ENCODE measurements at regions not wholly inside any gene's neighbourhood (a gene's known extent, or its start where the extent isn't known, plus 50 kb on each side); places are given as distances from the start of the nearest gene placed in this dataset.

GRCh38 chr4:177989503-177990201 is 547.4 kb upstream of the AGA start:
- no peak overlapping the region for H3K4me2 ChIP-seq (replicated peaks; ENCODE audit: extremely low read depth, low read length, poor library complexity, severe bottlenecking)
- 94% methylated on average over 2 of the region's 4 CpGs for WGBS (ENCODE audit: insufficient coverage)
- no peaks in the 10 kb centered on the region for H3K79me2 ChIP-seq (ENCODE audit: insufficient read depth, low read length)
- no peak for TF ChIP-seq CTCF (IDR thresholded peaks at IDR 0.05)
- no peak overlapping the region for H3K4me3 ChIP-seq (replicated peaks in 1 of 3; ENCODE audit: low read depth in 2 of 3, low read length in 3 of 3)
- no peaks in the 10 kb centered on the region for H4K20me1 ChIP-seq (ENCODE audit: insufficient read depth, low read length)
- no peaks in the 10 kb centered on the region for H3K36me3 Mint-ChIP-seq
- H2AFZ ChIP-seq (ENCODE audit: insufficient read depth, low read depth, low read length, poor library complexity, severe bottlenecking): no peak overlapping the region
- H3K27ac ChIP-seq (ENCODE audit: low read depth in 1 of 2, low read length in 2 of 2): no peak overlapping the region
- H3K4me3 Mint-ChIP-seq: no peak overlapping the region
- intact Hi-C loops (cut with micrococcal nuclease): no loop called here
- no peaks in the 10 kb centered on the region for H3K9me3 ChIP-seq (replicated peaks in 1 of 2; ENCODE audit: control insufficient read depth in 1 of 2, insufficient read depth in 1 of 2, low read length in 2 of 2)
- no peaks in the 10 kb centered on the region for H3K36me3 ChIP-seq (replicated peaks in 1 of 2; ENCODE audit: control insufficient read depth in 1 of 2, insufficient read depth in 2 of 2, low read length in 2 of 2)
- no peaks in the 10 kb centered on the region for H3K27me3 ChIP-seq (ENCODE audit: control insufficient read depth in 2 of 2, insufficient read depth in 2 of 2, low read length in 2 of 2)
- peaks cover 0 to 1% (median 0%) of the 10 kb centered on the region in 3 donors for H3K27me3 Mint-ChIP-seq (ENCODE audit: low read depth in 3 of 3)
- DNase-seq: no peak
- no peak overlapping the region for H3K27ac Mint-ChIP-seq
- no peaks in the 10 kb centered on the region for H3K4me1 Mint-ChIP-seq
- H3K9me3 Mint-ChIP-seq: peaks cover 0 to 2% (median 0%) of the 10 kb centered on the region in 7 donors
- no peak overlapping the region for H3K9ac ChIP-seq (ENCODE audit: insufficient read depth, low read length, poor library complexity, severe bottlenecking)
- no peaks in the 10 kb centered on the region for H3K4me1 ChIP-seq (ENCODE audit: control insufficient read depth in 1 of 2, insufficient read depth in 2 of 2, low read length in 2 of 2)

GRCh38 chr4:178003098-178003657 is 560.9 kb upstream of the AGA start:
- no peaks in the 10 kb centered on the region for H3K36me3 Mint-ChIP-seq
- H3K9ac ChIP-seq (ENCODE audit: insufficient read depth, low read length, poor library complexity, severe bottlenecking): no peak overlapping the region
- no peaks in the 10 kb centered on the region for H3K4me1 ChIP-seq (ENCODE audit: control insufficient read depth in 1 of 2, insufficient read depth in 2 of 2, low read length in 2 of 2)
- no peak overlapping the region for H2AFZ ChIP-seq (ENCODE audit: insufficient read depth, low read depth, low read length, poor library complexity, severe bottlenecking)
- H3K4me3 Mint-ChIP-seq: no peak overlapping the region
- H3K27ac ChIP-seq (ENCODE audit: low read depth in 1 of 2, low read length in 2 of 2): no peak overlapping the region
- DNase-seq: no peak
- H3K4me1 Mint-ChIP-seq: no peaks in the 10 kb centered on the region
- H3K9me3 Mint-ChIP-seq: peaks cover 0 to 9% (median 3%) of the 10 kb centered on the region in 7 donors
- no peaks in the 10 kb centered on the region for H3K27me3 Mint-ChIP-seq (ENCODE audit: low read depth in 3 of 3)
- H3K27ac Mint-ChIP-seq: no peak overlapping the region
- no peaks in the 10 kb centered on the region for H3K27me3 ChIP-seq (ENCODE audit: control insufficient read depth in 2 of 2, insufficient read depth in 2 of 2, low read length in 2 of 2)
- no peak overlapping the region for H3K4me2 ChIP-seq (replicated peaks; ENCODE audit: extremely low read depth, low read length, poor library complexity, severe bottlenecking)
- H3K9me3 ChIP-seq (replicated peaks in 1 of 2; ENCODE audit: control insufficient read depth in 1 of 2, insufficient read depth in 1 of 2, low read length in 2 of 2): peaks cover 0 to 5% of the 10 kb centered on the region in 2 donors
- H4K20me1 ChIP-seq (ENCODE audit: insufficient read depth, low read length): no peaks in the 10 kb centered on the region
- intact Hi-C loops (cut with micrococcal nuclease): no loop called here
- no peaks in the 10 kb centered on the region for H3K79me2 ChIP-seq (ENCODE audit: insufficient read depth, low read length)
- 86% methylated on average over 1 of the region's 5 CpGs for WGBS (ENCODE audit: insufficient coverage)
- H3K4me3 ChIP-seq (replicated peaks in 1 of 3; ENCODE audit: low read depth in 2 of 3, low read length in 3 of 3): no peak overlapping the region
- TF ChIP-seq CTCF (IDR thresholded peaks at IDR 0.05): no peak
- H3K36me3 ChIP-seq (replicated peaks in 1 of 2; ENCODE audit: control insufficient read depth in 1 of 2, insufficient read depth in 2 of 2, low read length in 2 of 2): no peaks in the 10 kb centered on the region

All from CD14-positive monocyte (primary cell).